ENCODE measurements at regions not wholly inside any gene's neighbourhood (a gene's known extent, or its start where the extent isn't known, plus 50 kb on each side); places are given as distances from the start of the nearest gene placed in this dataset.

DNA sequence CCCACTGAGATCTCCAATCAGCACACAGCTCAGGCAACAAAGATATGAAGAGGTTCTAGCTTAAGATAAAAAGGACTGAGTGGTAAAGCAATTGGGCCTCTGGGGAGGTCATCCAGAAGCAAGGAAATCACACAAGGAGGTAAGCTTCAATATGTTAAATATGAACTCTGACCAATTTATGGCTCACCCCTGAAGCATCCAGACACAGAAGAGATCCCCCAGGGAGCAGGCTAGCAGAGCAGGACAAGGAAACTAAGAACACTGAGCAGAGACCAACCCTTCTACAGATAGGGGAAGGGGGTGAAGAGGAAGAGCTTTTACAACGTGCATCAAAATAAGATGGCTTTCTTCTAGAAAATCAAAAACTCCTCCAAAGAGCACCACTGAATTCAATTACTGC, 616.2 kb downstream of the DNAH5 start:
- DNase-seq = no peak
- CTCF ChIA-PET = no interaction called here
- intact Hi-C loops (cut with micrococcal nuclease) = no loop called here
- POLR2A ChIA-PET = no interaction called here
- Mint-ChIP-seq H3K36me3 (ENCODE audit: low read depth) (no peaks in the 10 kb centered on the region), H3K27me3 (no peaks in the 10 kb centered on the region), H3K4me3 (no peak overlapping the region), H3K27ac (no peak overlapping the region), H3K9me3 (peaks cover 2% of the 10 kb centered on the region), H3K4me1 (no peaks in the 10 kb centered on the region)
- TF ChIP-seq, protein P1, sequence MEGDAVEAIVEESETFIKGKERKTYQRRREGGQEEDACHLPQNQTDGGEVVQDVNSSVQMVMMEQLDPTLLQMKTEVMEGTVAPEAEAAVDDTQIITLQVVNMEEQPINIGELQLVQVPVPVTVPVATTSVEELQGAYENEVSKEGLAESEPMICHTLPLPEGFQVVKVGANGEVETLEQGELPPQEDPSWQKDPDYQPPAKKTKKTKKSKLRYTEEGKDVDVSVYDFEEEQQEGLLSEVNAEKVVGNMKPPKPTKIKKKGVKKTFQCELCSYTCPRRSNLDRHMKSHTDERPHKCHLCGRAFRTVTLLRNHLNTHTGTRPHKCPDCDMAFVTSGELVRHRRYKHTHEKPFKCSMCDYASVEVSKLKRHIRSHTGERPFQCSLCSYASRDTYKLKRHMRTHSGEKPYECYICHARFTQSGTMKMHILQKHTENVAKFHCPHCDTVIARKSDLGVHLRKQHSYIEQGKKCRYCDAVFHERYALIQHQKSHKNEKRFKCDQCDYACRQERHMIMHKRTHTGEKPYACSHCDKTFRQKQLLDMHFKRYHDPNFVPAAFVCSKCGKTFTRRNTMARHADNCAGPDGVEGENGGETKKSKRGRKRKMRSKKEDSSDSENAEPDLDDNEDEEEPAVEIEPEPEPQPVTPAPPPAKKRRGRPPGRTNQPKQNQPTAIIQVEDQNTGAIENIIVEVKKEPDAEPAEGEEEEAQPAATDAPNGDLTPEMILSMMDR (IDR thresholded peaks at IDR 0.05) = no peak
- ATAC-seq (ENCODE audit: low read depth) = no peak

DNA sequence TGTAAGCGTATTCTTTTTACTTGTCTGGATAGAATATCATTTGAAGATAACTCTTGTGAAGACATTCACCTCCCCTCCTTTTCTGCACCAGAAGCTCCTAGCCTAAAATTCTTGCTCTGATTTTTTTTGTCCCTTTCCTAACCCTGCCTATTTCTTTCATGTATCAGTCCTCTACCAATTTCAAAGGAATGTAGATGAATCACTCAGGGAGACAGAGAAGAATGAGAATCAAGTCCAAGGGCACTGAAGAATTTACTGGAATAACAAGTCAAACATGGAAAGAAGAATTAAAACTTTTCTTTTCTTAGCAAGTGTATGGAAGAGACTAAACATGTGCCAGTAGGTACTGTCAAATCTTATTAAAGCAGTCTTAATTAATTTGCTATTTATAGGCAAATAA, 618.7 kb downstream of the DNAH5 start:
- POLR2A ChIA-PET = no interaction called here
- ATAC-seq (ENCODE audit: low read depth) (no peak), DNase-seq (no peak)
- H3K27ac Mint-ChIP-seq = no peak overlapping the region
- H3K9me3 Mint-ChIP-seq = peaks cover 6% of the 10 kb centered on the region
- no peaks in the 10 kb centered on the region for H3K4me1 Mint-ChIP-seq
- H3K36me3 Mint-ChIP-seq (ENCODE audit: low read depth) = no peaks in the 10 kb centered on the region
- TF ChIP-seq, protein P1 (IDR thresholded peaks at IDR 0.05) = no peak
- CTCF ChIA-PET = no interaction called here
- no peak overlapping the region for H3K4me3 Mint-ChIP-seq
- intact Hi-C loops (cut with micrococcal nuclease) = no loop called here
- H3K27me3 Mint-ChIP-seq = no peaks in the 10 kb centered on the region

DNA sequence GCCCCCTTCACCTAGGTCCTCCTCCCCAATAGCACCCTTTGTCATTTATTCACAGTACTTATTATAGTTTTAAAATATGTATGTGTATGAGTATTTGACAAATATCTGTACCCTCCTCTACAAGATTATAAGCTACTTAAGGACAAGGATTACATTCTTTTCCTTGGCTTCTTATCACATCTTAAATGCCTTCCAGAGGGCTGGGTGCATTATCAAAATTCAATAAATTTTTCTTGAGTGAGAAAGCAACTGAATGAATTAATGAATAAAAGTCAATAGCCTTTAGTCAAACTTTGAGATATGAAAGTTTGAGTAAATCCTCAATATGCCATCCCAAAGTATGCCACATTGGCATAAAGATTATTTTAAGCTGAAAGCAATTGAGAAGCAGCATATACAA, 621.7 kb downstream of the DNAH5 start:
- ATAC-seq (ENCODE audit: low read depth) = no peak

DNA sequence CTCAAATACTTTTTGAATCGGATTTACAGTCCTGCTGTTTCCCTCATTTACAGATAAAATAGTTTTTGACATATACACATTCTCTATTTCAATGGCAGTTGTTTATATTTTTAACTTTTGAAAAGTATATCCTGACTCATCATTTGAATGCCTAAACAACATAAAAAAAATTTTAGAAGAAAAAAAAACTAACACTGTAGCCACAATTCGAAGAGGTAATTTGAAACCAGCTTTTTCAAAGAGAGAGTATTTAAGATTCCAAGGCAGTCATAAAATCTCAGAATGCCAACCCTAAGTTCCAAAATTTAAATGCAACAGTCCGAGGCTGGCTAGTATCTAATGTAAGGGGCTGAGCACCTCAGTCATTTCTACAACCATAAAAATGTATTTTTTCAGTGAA, 626.8 kb downstream of the DNAH5 start:
- intact Hi-C loops (cut with micrococcal nuclease) = no loop called here
- ATAC-seq (ENCODE audit: low read depth) (no peak), DNase-seq (no peak)
- Mint-ChIP-seq H3K36me3 (ENCODE audit: low read depth) (no peaks in the 10 kb centered on the region), H3K4me1 (no peaks in the 10 kb centered on the region), H3K9me3 (peaks cover 13% of the 10 kb centered on the region), H3K4me3 (no peak overlapping the region), H3K27me3 (no peaks in the 10 kb centered on the region), H3K27ac (no peak overlapping the region)
- ChIA-PET CTCF (no interaction called here), POLR2A (no interaction called here)
- TF ChIP-seq, protein P1 (IDR thresholded peaks at IDR 0.05) = no peak

More for the DNA sequence above, 621.7 kb downstream of the DNAH5 start:
- Mint-ChIP-seq H3K9me3 (peaks cover 9% of the 10 kb centered on the region), H3K27ac (no peak overlapping the region), H3K27me3 (no peaks in the 10 kb centered on the region), H3K4me1 (no peaks in the 10 kb centered on the region), H3K36me3 (ENCODE audit: low read depth) (no peaks in the 10 kb centered on the region), H3K4me3 (no peak overlapping the region)
- POLR2A ChIA-PET = no interaction called here
- DNase-seq = no peak
- intact Hi-C loops (cut with micrococcal nuclease) = no loop called here
- TF ChIP-seq, protein P1 (IDR thresholded peaks at IDR 0.05) = no peak
- CTCF ChIA-PET = no interaction called here

DNA sequence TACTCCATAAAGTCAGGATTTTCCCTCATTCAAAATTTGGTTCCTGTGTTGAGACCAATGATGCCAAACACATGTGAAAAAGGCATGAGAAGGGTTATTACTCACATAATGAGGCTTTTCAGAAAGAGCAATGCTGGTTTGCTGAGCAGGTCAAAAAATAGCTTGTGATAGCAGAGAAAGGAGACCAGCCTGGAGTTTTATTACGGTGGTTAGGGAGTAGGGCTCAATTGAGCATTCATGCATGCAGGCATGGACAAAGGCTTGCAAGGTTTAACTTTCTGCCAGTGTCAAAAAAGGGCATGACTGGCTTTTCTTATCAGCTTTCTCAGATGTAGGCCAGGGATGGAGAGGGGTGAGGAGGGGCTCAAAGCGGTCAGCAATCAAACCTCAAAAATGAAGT, 628.3 kb downstream of the DNAH5 start:
- ChIA-PET POLR2A (no interaction called here), CTCF (no interaction called here)
- ATAC-seq (ENCODE audit: low read depth) (no peak), DNase-seq (no peak)
- no peak overlapping the region for H3K27ac Mint-ChIP-seq
- no peaks in the 10 kb centered on the region for H3K4me1 Mint-ChIP-seq
- peaks cover 11% of the 10 kb centered on the region for H3K9me3 Mint-ChIP-seq
- no peaks in the 10 kb centered on the region for H3K36me3 Mint-ChIP-seq (ENCODE audit: low read depth)
- intact Hi-C loops (cut with micrococcal nuclease) = no loop called here
- no peaks in the 10 kb centered on the region for H3K27me3 Mint-ChIP-seq
- TF ChIP-seq, protein P1 (IDR thresholded peaks at IDR 0.05) = no peak
- H3K4me3 Mint-ChIP-seq = no peak overlapping the region

All from activated B cell treated with CpG ODN at 0.5 μM for 24 hours (primary cell).